Transverse colon (tissue), 4 donors: ENCODE measurements at regions not wholly inside any gene's neighbourhood (a gene's known extent, or its start where the extent isn't known, plus 50 kb on each side); places are given as distances from the start of the nearest gene placed in this dataset.

Experiments used
- DNase-seq: peaks from one replicate; pipeline ENCODE4 v3.0.0-alpha.2; 2019
- H3K27ac ChIP-seq, 4 donors: fragments of 200-600 bp; sonication (generic); 2 replicates each; pipeline ENCODE4 v1.5.1; 2016 to 2018; ENCODE audit warnings: inconsistent platforms in 4 of 4
- H3K27me3 ChIP-seq: fragments of 200-600 bp; sonication (generic); 2 replicates; pipeline ENCODE4 v1.5.1; 2017; ENCODE audit warnings: inconsistent platforms
- H3K36me3 ChIP-seq, 4 donors: fragments of 200-600 bp; sonication (generic); 2 replicates each; pipeline ENCODE4 v1.5.1; 2017 to 2019; ENCODE audit warnings: inconsistent platforms in 4 of 4
- H3K4me1 ChIP-seq, 4 donors: fragments of 200-600 bp; sonication (generic); 2 replicates each; pipeline ENCODE4 v1.5.1; 2017 to 2020; ENCODE audit warnings: inconsistent platforms in 4 of 4
- H3K4me3 ChIP-seq, 4 donors: fragments of 200-600 bp; sonication (generic); 1 replicate in 1 of 4; 2 replicates in 3 of 4; pipeline versions ENCODE4 v1.5.1 to v1.6.1; 2017 to 2019; ENCODE audit warnings: inconsistent platforms in 4 of 4
- H3K9me3 ChIP-seq, 2 donors: fragments of 200-600 bp; sonication (generic); 2 replicates each; pipeline ENCODE4 v1.5.1; 2017 to 2019; ENCODE audit warnings: inconsistent platforms in 2 of 2
- CTCF ChIP-seq, 5 experiments: fragments of 200-600 bp in 3 of 5; fragments of 450-650 bp in 2 of 5; sonication (generic) in 3 of 5; IDR thresholded peaks; 1 replicate in 2 of 5; 2 replicates in 3 of 5; pipeline ENCODE4 v1.5.1; 2016 to 2017; ENCODE audit warnings: antibody characterized with exemption in 5 of 5, inconsistent platforms in 3 of 5, mild to moderate bottlenecking in 2 of 5, moderate library complexity in 1 of 5
- EP300 ChIP-seq: sonication (generic); formaldehyde crosslinking; IDR thresholded peaks from one replicate; pipeline ENCODE4 v1.6.1; 2017; ENCODE audit warnings: antibody characterized with exemption, low read depth
- POLR2A ChIP-seq: fragments of 450-650 bp; IDR thresholded peaks from one replicate; pipeline ENCODE4 v1.6.1; 2016; ENCODE audit warnings: antibody characterized with exemption, mild to moderate bottlenecking, moderate library complexity
- POLR2AphosphoS5 ChIP-seq, 3 donors: sonication (generic); formaldehyde crosslinking; IDR thresholded peaks; one replicate each; pipeline ENCODE4 v1.6.1; 2016; ENCODE audit warnings: antibody characterized with exemption in 3 of 3
- WGBS, 2 donors: methylation state at CpG; one replicate each; pipeline ENCODE4 v1.1.5; 2018; ENCODE audit warnings: low coverage in 1 of 2; 5-methylcytosine and 5-hydroxymethylcytosine counted together
- in situ Hi-C, 4 donors: fragments of 200-750 bp; cut with MboI; loops; one replicate each; pipeline versions ENCODE4 v1.15.0 to v1.15.1; 2017; ENCODE audit warnings: low sequenced_read_pairs in 3 of 4, low pct_ligation_motif_present in 1 of 4, low pct_unique_long_range_greater_than_20kb in 1 of 4
- intact Hi-C: fragments of 100-400 bp; cut with DNase I; formaldehyde crosslinking; loops from one replicate; pipeline ENCODE4 v1.15.1; 2023; ENCODE audit warnings: low total_unique reads

GRCh38 chr16:86430814-86431213 lies 79.5 kb upstream of the FOXF1 start:
- Histone ChIP-seq H3K27ac (peak overlapping the region; percentile 77 to 85 (median 80)), H3K36me3 (no peaks in the 10 kb centered on the region)
- in situ Hi-C loops, result no loop called here

GRCh38 chr16:86431540-86431939 lies 78.8 kb upstream of the FOXF1 start:
- intact Hi-C loops (loop anchor here (5.0 kb wide), 1 partner anchor 34 kb away; no protein-coding TSS in a partner anchor), in situ Hi-C loops (no loop called here)
- Histone ChIP-seq H3K9me3 (no peaks in the 10 kb centered on the region), H3K4me1 (peaks cover 6 to 45% (median 20%) of the 10 kb centered on the region in 4 donors), H3K36me3 (no peaks in the 10 kb centered on the region), H3K27me3 (no peaks in the 10 kb centered on the region), H3K27ac (peak overlapping the region; percentile 77 to 85 (median 80)), H3K4me3 (no peak overlapping the region)
- DNase-seq, result no peak
- no peak for TF ChIP-seq CTCF (IDR thresholded peaks at IDR 0.05)
- TF ChIP-seq POLR2AphosphoS5 (IDR thresholded peaks at IDR 0.05), result no peak
- TF ChIP-seq EP300, result no peak
- no peak for TF ChIP-seq POLR2A
- 86% methylated on average over 11 of the region's 11 CpGs; no CpG with 5 or more reads in 1 of the 2 donors for WGBS, 2 donors

More at GRCh38 chr16:86430814-86431213, 79.5 kb upstream of the FOXF1 start:
- WGBS, 2 donors, result 64% methylated on average over 4 of the region's 4 CpGs; no CpG with 5 or more reads in 1 of the 2 donors
- Histone ChIP-seq H3K4me3 (no peak overlapping the region), H3K9me3 (no peaks in the 10 kb centered on the region), H3K4me1 (peaks cover 6 to 45% (median 20%) of the 10 kb centered on the region in 4 donors), H3K27me3 (no peaks in the 10 kb centered on the region)
- DNase-seq, result no peak
- no peak for TF ChIP-seq POLR2AphosphoS5 (IDR thresholded peaks at IDR 0.05)
- no peak for TF ChIP-seq POLR2A
- intact Hi-C loops, result loop anchor here (5.0 kb wide), 1 partner anchor 34 kb away; no protein-coding TSS in a partner anchor

- WGBS, 2 donors, result 81% methylated on average over 16 of the region's 16 CpGs; no CpG with 5 or more reads in 1 of the 2 donors
- Histone ChIP-seq H3K9me3 (no peaks in the 10 kb centered on the region), H3K36me3 (no peaks in the 10 kb centered on the region), H3K27ac (peak overlapping the region; percentile 77 to 85 (median 80)), H3K4me3 (no peak overlapping the region), H3K27me3 (no peaks in the 10 kb centered on the region), H3K4me1 (peaks cover 6 to 43% (median 20%) of the 10 kb centered on the region in 4 donors)
- TF ChIP-seq POLR2AphosphoS5 (IDR thresholded peaks at IDR 0.05) (no peak), CTCF (IDR thresholded peaks at IDR 0.05) (no peak), POLR2A (no peak), EP300 (no peak)
- no peak for DNase-seq
- intact Hi-C loops (loop anchor here (5.0 kb wide), 1 partner anchor 35 kb away; no protein-coding TSS in a partner anchor), in situ Hi-C loops (no loop called here)
These were observed 78.3 kb upstream of the FOXF1 start for GRCh38 chr16:86432048-86432447.

- Histone ChIP-seq H3K4me3 (no peak overlapping the region), H3K36me3 (no peaks in the 10 kb centered on the region), H3K4me1 (peaks cover 6 to 41% (median 20%) of the 10 kb centered on the region in 4 donors), H3K27me3 (no peaks in the 10 kb centered on the region), H3K9me3 (no peaks in the 10 kb centered on the region), H3K27ac (peak overlapping the region; percentile 77 to 85 (median 80))
- WGBS, 2 donors, result 64% methylated on average over 9 of the region's 15 CpGs; no CpG with 5 or more reads in 1 of the 2 donors
- in situ Hi-C loops, result no loop called here
- intact Hi-C loops, result loop anchor here (5.0 kb wide), 1 partner anchor 35 kb away; no protein-coding TSS in a partner anchor
- peak; percentile 48 for DNase-seq
- no peak for TF ChIP-seq CTCF (IDR thresholded peaks at IDR 0.05)
- peak; percentile 66 for TF ChIP-seq EP300
- TF ChIP-seq POLR2AphosphoS5 (IDR thresholded peaks at IDR 0.05), result peak; percentile 31 to 66 (median 66)
- TF ChIP-seq POLR2A, result no peak
These were observed 77.6 kb upstream of the FOXF1 start for GRCh38 chr16:86432691-86433090.
